Right lobe of liver (tissue), 6 donors: ENCODE measurements at regions not wholly inside any gene's neighbourhood (a gene's known extent, or its start where the extent isn't known, plus 50 kb on each side); places are given as distances from the start of the nearest gene placed in this dataset.

Experiments
- ATAC-seq, 4 donors: fragments of 200-7000 bp; cut with Tn5 transposase; one replicate each; pipeline ENCODE4 v1.9.1; 2020; ENCODE audit warnings: mild to moderate bottlenecking in 4 of 4, moderate library complexity in 4 of 4
- DNase-seq, 3 donors: peaks; one replicate each; pipeline ENCODE4 v3.0.0-alpha.2; 2020
- H3K27ac ChIP-seq, 3 donors: fragments of 200-600 bp; one replicate each; pipeline ENCODE4 v1.8.0; 2022
- H3K27me3 ChIP-seq, 2 donors: fragments of 200-600 bp; one replicate each; pipeline ENCODE4 v1.8.0; 2022
- H3K36me3 ChIP-seq, 4 donors: fragments of 200-600 bp; sonication (generic) in 1 of 4; one replicate each; pipeline versions ENCODE4 v1.5.1 to v1.8.0; 2017 to 2022; ENCODE audit warnings: control low read depth in 1 of 4
- H3K4me1 ChIP-seq, 4 donors: fragments of 200-600 bp; sonication (generic) in 1 of 4; one replicate each; pipeline versions ENCODE4 v1.5.1 to v1.8.0; 2017 to 2022; ENCODE audit warnings: control low read depth in 1 of 4
- H3K4me3 ChIP-seq, 3 donors: fragments of 200-600 bp; one replicate each; pipeline ENCODE4 v1.8.0; 2022
- H3K9me3 ChIP-seq, 4 donors: fragments of 200-600 bp; sonication (generic) in 1 of 4; one replicate each; pipeline versions ENCODE4 v1.5.1 to v1.8.0; 2017 to 2022; ENCODE audit warnings: control low read depth in 1 of 4
- POLR2A ChIP-seq: fragments of 450-650 bp; IDR thresholded peaks from one replicate; pipeline ENCODE4 v1.6.1; 2017; ENCODE audit warnings: antibody characterized with exemption, mild to moderate bottlenecking
- WGBS: methylation state at CpG from one replicate; pipeline ENCODE4 v1.1.6; 2018; ENCODE audit warnings: low coverage, low lambda C conversion rate; ENCODE audit not compliant: insufficient coverage; ENCODE audit errors: missing lambda C conversion rate; 5-methylcytosine and 5-hydroxymethylcytosine counted together
- intact Hi-C, 2 donors: fragments of 100-400 bp; cut with DNase I; formaldehyde crosslinking; loops; one replicate each; pipeline versions ENCODE4 v1.11.2 to v1.14.1; 2022
- TF ChIP-seq, protein P1 (sequence below), 4 donors: fragments of 200-600 bp in 3 of 4; fragments of 450-650 bp in 1 of 4; IDR thresholded peaks; one replicate each; pipeline versions ENCODE4 v1.5.1 to v1.8.0; 2016 to 2022; ENCODE audit warnings: antibody characterized with exemption in 4 of 4, mild to moderate bottlenecking in 2 of 4
- donor health status: DM: no; HTN: yes; CAD: no.
- donor health status: DM: no; HTN: no; CAD: no.
- donor health status: DM: no; HTN: no; CAD: no.
- donor health status: DM: no; HTN: yes; CAD: no.
- donor health status: DM: no; HTN: yes; CAD: no.

DNA sequence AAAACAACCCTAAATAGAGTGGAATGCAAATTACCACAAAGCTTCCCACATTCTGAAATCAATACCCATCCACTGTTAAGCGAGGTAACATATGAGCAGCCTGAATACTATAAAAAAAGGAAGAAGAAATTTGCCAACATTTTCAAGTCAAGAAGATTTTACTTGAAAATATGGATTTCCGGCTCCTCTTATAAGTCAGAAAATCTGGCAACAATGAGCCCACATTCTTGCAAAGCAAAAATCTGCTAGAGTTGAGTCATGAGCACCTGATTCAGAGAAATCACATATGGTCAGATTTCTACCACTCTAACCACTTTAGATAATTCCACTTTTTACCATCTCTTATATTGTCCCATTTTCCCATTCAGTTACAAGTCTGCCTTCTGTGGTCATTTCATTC is 395.7 kb downstream of the DTHD1 start:
- WGBS = 20% methylated on average over 2 of the region's 2 CpGs
- ATAC-seq = no peak

DNA sequence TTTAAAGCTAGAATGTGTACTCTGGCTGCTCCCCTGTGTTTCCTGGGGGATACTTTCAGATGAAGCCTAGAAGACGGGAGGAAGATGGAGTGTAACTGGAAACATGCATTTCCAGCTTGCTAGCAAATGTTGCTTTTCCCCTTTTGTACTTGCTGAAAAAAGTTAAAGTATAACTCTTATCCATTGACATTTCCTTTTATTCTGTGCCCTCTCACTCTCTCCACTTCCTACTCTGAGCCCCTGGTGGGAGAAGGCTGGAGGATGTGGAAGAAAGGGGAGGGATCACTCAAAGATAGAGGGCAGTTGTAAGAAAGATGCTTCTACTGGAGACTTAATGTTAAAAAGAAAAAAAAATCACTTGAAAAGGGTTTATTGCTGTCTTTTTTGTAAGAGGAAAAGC is 396.5 kb downstream of the DTHD1 start:
- Histone ChIP-seq H3K9me3 (no peaks in the 10 kb centered on the region), H3K36me3 (no peaks in the 10 kb centered on the region), H3K27me3 (no peaks in the 10 kb centered on the region), H3K4me1 (no peaks in the 10 kb centered on the region), H3K4me3 (no peak overlapping the region), H3K27ac (no peak overlapping the region)
- intact Hi-C loops = no loop called here
- TF ChIP-seq POLR2A = no peak
- TF ChIP-seq, protein P1, sequence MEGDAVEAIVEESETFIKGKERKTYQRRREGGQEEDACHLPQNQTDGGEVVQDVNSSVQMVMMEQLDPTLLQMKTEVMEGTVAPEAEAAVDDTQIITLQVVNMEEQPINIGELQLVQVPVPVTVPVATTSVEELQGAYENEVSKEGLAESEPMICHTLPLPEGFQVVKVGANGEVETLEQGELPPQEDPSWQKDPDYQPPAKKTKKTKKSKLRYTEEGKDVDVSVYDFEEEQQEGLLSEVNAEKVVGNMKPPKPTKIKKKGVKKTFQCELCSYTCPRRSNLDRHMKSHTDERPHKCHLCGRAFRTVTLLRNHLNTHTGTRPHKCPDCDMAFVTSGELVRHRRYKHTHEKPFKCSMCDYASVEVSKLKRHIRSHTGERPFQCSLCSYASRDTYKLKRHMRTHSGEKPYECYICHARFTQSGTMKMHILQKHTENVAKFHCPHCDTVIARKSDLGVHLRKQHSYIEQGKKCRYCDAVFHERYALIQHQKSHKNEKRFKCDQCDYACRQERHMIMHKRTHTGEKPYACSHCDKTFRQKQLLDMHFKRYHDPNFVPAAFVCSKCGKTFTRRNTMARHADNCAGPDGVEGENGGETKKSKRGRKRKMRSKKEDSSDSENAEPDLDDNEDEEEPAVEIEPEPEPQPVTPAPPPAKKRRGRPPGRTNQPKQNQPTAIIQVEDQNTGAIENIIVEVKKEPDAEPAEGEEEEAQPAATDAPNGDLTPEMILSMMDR (IDR thresholded peaks at IDR 0.05) = no peak
- ATAC-seq (no peak), DNase-seq (no peak)
- 27% methylated on average over 1 of the region's 1 CpG for WGBS

More for the DNA sequence above, 395.7 kb downstream of the DTHD1 start:
- Histone ChIP-seq H3K4me1 (no peaks in the 10 kb centered on the region), H3K9me3 (no peaks in the 10 kb centered on the region), H3K27me3 (no peaks in the 10 kb centered on the region), H3K4me3 (no peak overlapping the region), H3K27ac (no peak overlapping the region), H3K36me3 (no peaks in the 10 kb centered on the region)
- intact Hi-C loops = no loop called here
- TF ChIP-seq, protein P1 (IDR thresholded peaks at IDR 0.05) = no peak
- no peak for TF ChIP-seq POLR2A
- DNase-seq = no peak

DNA sequence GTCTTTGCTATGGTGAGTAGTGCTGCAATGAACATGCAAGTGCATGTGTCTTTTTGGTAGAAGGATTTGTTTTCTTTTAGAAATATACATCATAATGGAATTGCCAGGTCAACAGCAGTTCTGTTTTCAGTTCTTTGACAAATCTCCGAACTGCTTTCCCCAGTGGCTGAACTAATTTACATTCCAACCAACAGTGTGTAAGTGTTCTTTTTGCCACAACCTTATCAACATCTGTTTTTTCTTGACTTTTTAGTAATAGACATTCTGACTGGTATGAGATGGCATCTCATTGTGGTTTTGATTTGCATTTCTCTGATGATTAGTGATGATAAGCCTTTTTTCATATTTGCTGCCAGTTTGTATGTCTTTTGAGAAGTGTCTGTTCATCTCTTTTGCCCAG is 406.3 kb downstream of the DTHD1 start:
- Histone ChIP-seq H3K27ac (no peak overlapping the region), H3K9me3 (no peaks in the 10 kb centered on the region), H3K4me1 (no peaks in the 10 kb centered on the region), H3K4me3 (no peak overlapping the region), H3K27me3 (no peaks in the 10 kb centered on the region), H3K36me3 (no peaks in the 10 kb centered on the region)
- intact Hi-C loops = no loop called here
- DNase-seq (no peak), ATAC-seq (no peak)
- TF ChIP-seq, protein P1 (IDR thresholded peaks at IDR 0.05) = no peak
- 56% methylated on average over 1 of the region's 1 CpG for WGBS

DNA sequence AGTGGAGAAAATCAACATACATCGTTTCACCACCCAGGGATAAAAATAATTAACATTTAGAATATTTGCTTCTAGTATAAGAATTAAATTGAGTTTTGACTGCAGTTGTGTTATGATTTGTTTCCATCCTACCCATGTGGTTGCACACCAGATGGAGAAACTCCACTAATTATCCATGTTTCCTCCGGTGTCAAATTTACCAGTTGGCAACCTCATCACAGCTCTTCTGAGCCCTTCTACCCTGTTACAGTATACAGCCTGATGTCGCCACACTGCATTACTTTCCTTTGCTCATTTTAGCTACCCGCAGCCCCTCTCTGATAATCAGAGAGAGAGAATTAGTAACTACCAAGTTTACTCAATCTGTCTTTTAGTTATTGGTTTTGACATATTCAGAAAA is 411.2 kb downstream of the DTHD1 start:
- intact Hi-C loops = no loop called here
- Histone ChIP-seq H3K27ac (no peak overlapping the region), H3K4me3 (no peak overlapping the region), H3K27me3 (no peaks in the 10 kb centered on the region), H3K36me3 (no peaks in the 10 kb centered on the region), H3K9me3 (no peaks in the 10 kb centered on the region), H3K4me1 (no peaks in the 10 kb centered on the region)
- 61% methylated on average over 4 of the region's 4 CpGs for WGBS
- no peak for TF ChIP-seq POLR2A
- TF ChIP-seq, protein P1 (IDR thresholded peaks at IDR 0.05) = no peak
- ATAC-seq (no peak), DNase-seq (no peak)

DNA sequence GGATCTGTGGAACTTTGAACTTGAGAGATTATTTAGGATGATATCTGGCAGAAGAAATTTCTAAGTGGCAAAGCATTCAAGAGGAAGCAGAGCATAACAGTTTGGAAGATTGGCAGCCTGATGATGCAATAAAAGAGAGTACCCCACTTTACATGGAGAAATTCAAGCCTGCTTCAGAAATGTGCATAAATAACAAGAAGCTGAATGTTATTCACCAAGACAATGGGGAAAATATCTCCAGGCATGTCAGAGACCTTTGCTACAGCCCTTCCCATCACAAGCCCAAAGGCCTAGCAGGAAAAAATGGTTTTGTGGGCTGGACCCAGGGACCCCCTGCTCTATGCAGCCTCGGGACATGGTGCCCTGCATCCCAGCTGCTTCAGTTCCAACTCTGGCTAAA is 420.8 kb downstream of the DTHD1 start:
- no peak for ATAC-seq
- H3K9me3 ChIP-seq = no peaks in the 10 kb centered on the region
- intact Hi-C loops = no loop called here
- no peak overlapping the region for H3K4me3 ChIP-seq
- no peaks in the 10 kb centered on the region for H3K4me1 ChIP-seq
- TF ChIP-seq POLR2A = no peak
- TF ChIP-seq, protein P1 (IDR thresholded peaks at IDR 0.05) = no peak
- H3K27me3 ChIP-seq = no peaks in the 10 kb centered on the region
- no peak overlapping the region for H3K27ac ChIP-seq
- DNase-seq = no peak
- WGBS = 33% methylated on average over 1 of the region's 1 CpG
- peaks cover 0 to 2% (median 0%) of the 10 kb centered on the region in 4 donors for H3K36me3 ChIP-seq
